ENCODE measurements at regions not wholly inside any gene's neighbourhood (a gene's known extent, or its start where the extent isn't known, plus 50 kb on each side); places are given as distances from the start of the nearest gene placed in this dataset.

DNA sequence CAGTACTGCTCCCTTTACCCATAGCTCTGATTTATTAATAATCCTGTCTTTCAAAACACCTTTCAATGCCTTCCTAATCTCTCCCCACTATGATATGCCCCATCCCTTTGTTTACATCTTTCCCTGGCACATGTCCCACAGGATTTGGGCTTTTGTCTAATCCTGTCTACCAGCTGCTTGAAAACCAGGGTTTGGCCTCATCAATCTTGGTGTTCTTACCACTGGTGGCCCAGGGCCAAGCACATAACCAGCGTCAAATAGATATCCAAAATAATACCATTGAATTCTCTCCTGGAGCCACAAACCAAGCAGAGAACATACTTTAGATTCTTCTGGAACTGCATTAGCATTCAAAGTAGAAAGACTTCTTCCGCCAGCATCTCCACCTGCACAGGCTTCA is 104.8 kb upstream of the PPP2R3A start:
- 85% methylated on average over 2 of the region's 2 CpGs for WGBS
- DNase-seq (ENCODE audit: low spot score): no peak
- TF ChIP-seq RAD21 (IDR thresholded peaks at IDR 0.05): no peak
- TF ChIP-seq EGR1 (IDR thresholded peaks at IDR 0.05; ENCODE audit: low read depth in 2 of 2): no peak
- no peak for TF ChIP-seq GABPA (IDR thresholded peaks at IDR 0.05 in 1 of 2, conservative IDR thresholded peaks at IDR 0.05 in 1 of 2)
- no peak for TF ChIP-seq NR2F2 (IDR thresholded peaks at IDR 0.05)
- TF ChIP-seq FOXA1 (IDR thresholded peaks at IDR 0.05): no peak
- TF ChIP-seq HNF4A (conservative IDR thresholded peaks at IDR 0.05): no peak
- TF ChIP-seq, protein P1, sequence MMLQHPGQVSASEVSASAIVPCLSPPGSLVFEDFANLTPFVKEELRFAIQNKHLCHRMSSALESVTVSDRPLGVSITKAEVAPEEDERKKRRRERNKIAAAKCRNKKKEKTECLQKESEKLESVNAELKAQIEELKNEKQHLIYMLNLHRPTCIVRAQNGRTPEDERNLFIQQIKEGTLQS (IDR thresholded peaks at IDR 0.05): no peak
- TF ChIP-seq YY1 (IDR thresholded peaks at IDR 0.05): no peak

DNA sequence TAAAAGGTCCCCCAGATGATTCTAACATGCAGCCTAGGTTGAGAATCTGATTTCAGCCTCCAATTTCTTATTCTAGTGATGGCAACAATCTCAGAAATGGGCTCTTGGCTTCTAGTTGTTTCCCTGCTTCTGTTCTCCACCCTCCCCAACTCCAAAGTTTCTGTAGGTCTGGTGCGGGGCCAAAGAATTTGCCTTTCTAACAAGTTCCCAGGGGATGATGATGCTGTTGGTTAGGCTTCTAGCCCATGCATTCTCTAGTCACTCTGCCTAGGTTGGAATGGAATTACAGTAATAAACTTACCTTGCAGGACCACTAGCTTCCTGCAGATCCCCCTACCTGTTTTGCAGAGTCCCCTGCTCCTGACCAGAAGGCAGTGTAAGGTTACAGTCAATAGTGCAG is 103.2 kb upstream of the PPP2R3A start:
- no peak for DNase-seq (ENCODE audit: low spot score)
- WGBS: 85% methylated on average over 1 of the region's 1 CpG
- H3K36me3 ChIP-seq (ENCODE audit: control insufficient read depth in 4 of 4, insufficient read depth in 3 of 4, low read depth in 1 of 4, low read length in 3 of 4): no peaks in the 10 kb centered on the region
- H3K4me1 ChIP-seq (ENCODE audit: control insufficient read depth in 4 of 4, insufficient read depth in 4 of 4, low read length in 3 of 4): no peaks in the 10 kb centered on the region
- no peak overlapping the region for H3K4me3 ChIP-seq (ENCODE audit: low read depth in 1 of 3, low read length in 3 of 3)
- H3K9ac ChIP-seq (ENCODE audit: low read depth in 1 of 2, low read length in 2 of 2): no peak overlapping the region
- H3K27ac ChIP-seq (ENCODE audit: low read depth in 1 of 2, low read length in 2 of 2): no peak overlapping the region
- H3K9me3 ChIP-seq (ENCODE audit: control insufficient read depth in 4 of 4, low read length in 3 of 4): peaks cover 0 to 4% (median 2%) of the 10 kb centered on the region in 4 donors
- TF ChIP-seq HNF4G (IDR thresholded peaks at IDR 0.05): no peak
- no peak for TF ChIP-seq SP1 (IDR thresholded peaks at IDR 0.05)
- no peak for TF ChIP-seq EGR1 (IDR thresholded peaks at IDR 0.05; ENCODE audit: low read depth in 2 of 2)
- TF ChIP-seq GABPA (IDR thresholded peaks at IDR 0.05 in 1 of 2, conservative IDR thresholded peaks at IDR 0.05 in 1 of 2): no peak
- no peak for TF ChIP-seq JUND (IDR thresholded peaks at IDR 0.05)
- TF ChIP-seq NR2F2 (IDR thresholded peaks at IDR 0.05): no peak
- TF ChIP-seq, protein P2, sequence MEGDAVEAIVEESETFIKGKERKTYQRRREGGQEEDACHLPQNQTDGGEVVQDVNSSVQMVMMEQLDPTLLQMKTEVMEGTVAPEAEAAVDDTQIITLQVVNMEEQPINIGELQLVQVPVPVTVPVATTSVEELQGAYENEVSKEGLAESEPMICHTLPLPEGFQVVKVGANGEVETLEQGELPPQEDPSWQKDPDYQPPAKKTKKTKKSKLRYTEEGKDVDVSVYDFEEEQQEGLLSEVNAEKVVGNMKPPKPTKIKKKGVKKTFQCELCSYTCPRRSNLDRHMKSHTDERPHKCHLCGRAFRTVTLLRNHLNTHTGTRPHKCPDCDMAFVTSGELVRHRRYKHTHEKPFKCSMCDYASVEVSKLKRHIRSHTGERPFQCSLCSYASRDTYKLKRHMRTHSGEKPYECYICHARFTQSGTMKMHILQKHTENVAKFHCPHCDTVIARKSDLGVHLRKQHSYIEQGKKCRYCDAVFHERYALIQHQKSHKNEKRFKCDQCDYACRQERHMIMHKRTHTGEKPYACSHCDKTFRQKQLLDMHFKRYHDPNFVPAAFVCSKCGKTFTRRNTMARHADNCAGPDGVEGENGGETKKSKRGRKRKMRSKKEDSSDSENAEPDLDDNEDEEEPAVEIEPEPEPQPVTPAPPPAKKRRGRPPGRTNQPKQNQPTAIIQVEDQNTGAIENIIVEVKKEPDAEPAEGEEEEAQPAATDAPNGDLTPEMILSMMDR (IDR thresholded peaks at IDR 0.05; ENCODE audit: low read depth, low read length, missing input control): no peak
- no peak for TF ChIP-seq FOXA2 (IDR thresholded peaks at IDR 0.05)
- no peak for TF ChIP-seq RAD21 (IDR thresholded peaks at IDR 0.05)
- no peak for TF ChIP-seq YY1 (IDR thresholded peaks at IDR 0.05)
- no peak for TF ChIP-seq FOXA1 (IDR thresholded peaks at IDR 0.05)
- TF ChIP-seq MAX (IDR thresholded peaks at IDR 0.05): no peak
- no peak for TF ChIP-seq TAF1 (conservative IDR thresholded peaks at IDR 0.05)
- no peak for TF ChIP-seq ZBTB33 (IDR thresholded peaks at IDR 0.05)
- TF ChIP-seq, protein P1 (IDR thresholded peaks at IDR 0.05): no peak
- TF ChIP-seq, protein P3, sequence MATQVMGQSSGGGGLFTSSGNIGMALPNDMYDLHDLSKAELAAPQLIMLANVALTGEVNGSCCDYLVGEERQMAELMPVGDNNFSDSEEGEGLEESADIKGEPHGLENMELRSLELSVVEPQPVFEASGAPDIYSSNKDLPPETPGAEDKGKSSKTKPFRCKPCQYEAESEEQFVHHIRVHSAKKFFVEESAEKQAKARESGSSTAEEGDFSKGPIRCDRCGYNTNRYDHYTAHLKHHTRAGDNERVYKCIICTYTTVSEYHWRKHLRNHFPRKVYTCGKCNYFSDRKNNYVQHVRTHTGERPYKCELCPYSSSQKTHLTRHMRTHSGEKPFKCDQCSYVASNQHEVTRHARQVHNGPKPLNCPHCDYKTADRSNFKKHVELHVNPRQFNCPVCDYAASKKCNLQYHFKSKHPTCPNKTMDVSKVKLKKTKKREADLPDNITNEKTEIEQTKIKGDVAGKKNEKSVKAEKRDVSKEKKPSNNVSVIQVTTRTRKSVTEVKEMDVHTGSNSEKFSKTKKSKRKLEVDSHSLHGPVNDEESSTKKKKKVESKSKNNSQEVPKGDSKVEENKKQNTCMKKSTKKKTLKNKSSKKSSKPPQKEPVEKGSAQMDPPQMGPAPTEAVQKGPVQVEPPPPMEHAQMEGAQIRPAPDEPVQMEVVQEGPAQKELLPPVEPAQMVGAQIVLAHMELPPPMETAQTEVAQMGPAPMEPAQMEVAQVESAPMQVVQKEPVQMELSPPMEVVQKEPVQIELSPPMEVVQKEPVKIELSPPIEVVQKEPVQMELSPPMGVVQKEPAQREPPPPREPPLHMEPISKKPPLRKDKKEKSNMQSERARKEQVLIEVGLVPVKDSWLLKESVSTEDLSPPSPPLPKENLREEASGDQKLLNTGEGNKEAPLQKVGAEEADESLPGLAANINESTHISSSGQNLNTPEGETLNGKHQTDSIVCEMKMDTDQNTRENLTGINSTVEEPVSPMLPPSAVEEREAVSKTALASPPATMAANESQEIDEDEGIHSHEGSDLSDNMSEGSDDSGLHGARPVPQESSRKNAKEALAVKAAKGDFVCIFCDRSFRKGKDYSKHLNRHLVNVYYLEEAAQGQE (IDR thresholded peaks at IDR 0.05): no peak
- no peak for TF ChIP-seq HNF4A (conservative IDR thresholded peaks at IDR 0.05)
- peaks cover 0 to 5% (median 0%) of the 10 kb centered on the region in 4 donors for H3K27me3 ChIP-seq (ENCODE audit: control insufficient read depth in 4 of 4, insufficient read depth in 4 of 4, low read length in 3 of 4)

More for the DNA sequence above, 104.8 kb upstream of the PPP2R3A start:
- no peak overlapping the region for H3K4me3 ChIP-seq (ENCODE audit: low read depth in 1 of 3, low read length in 3 of 3)
- H3K36me3 ChIP-seq (ENCODE audit: control insufficient read depth in 4 of 4, insufficient read depth in 3 of 4, low read depth in 1 of 4, low read length in 3 of 4): no peaks in the 10 kb centered on the region
- H3K27me3 ChIP-seq (ENCODE audit: control insufficient read depth in 4 of 4, insufficient read depth in 4 of 4, low read length in 3 of 4): peaks cover 0 to 5% (median 0%) of the 10 kb centered on the region in 4 donors
- no peaks in the 10 kb centered on the region for H3K4me1 ChIP-seq (ENCODE audit: control insufficient read depth in 4 of 4, insufficient read depth in 4 of 4, low read length in 3 of 4)
- H3K27ac ChIP-seq (ENCODE audit: low read depth in 1 of 2, low read length in 2 of 2): no peak overlapping the region
- no peak overlapping the region for H3K9ac ChIP-seq (ENCODE audit: low read depth in 1 of 2, low read length in 2 of 2)
- no peaks in the 10 kb centered on the region for H3K9me3 ChIP-seq (ENCODE audit: control insufficient read depth in 4 of 4, low read length in 3 of 4)

Measured in liver (tissue), 8 donors.